ENCODE measurements at regions not wholly inside any gene's neighbourhood (a gene's known extent, or its start where the extent isn't known, plus 50 kb on each side); places are given as distances from the start of the nearest gene placed in this dataset.

DNA sequence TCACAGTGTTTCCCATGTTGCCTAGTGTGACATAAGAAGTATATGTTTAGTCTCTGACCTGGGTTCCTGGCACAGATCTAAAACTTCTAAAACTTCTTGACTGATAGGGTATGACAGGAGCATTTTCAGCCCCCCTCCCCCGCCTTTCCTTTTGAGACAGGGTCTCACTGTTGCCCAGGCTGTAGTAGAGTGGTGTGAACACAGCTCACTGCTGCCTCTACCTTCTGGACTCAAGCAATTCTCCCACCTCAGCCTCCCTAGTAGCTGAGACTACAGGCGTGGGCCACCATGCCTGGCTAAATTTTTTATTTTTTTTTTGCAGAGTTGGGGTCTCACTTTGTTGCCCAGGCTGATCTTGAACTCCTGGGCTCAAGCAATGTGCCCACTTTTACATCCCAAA, 421.1 kb upstream of the RGS6 start (continued):
- TF ChIP-seq, protein P1, sequence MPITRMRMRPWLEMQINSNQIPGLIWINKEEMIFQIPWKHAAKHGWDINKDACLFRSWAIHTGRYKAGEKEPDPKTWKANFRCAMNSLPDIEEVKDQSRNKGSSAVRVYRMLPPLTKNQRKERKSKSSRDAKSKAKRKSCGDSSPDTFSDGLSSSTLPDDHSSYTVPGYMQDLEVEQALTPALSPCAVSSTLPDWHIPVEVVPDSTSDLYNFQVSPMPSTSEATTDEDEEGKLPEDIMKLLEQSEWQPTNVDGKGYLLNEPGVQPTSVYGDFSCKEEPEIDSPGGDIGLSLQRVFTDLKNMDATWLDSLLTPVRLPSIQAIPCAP (CRISPR knock-in tag; IDR thresholded peaks at IDR 0.05), result no peak
- TF ChIP-seq, protein P2, sequence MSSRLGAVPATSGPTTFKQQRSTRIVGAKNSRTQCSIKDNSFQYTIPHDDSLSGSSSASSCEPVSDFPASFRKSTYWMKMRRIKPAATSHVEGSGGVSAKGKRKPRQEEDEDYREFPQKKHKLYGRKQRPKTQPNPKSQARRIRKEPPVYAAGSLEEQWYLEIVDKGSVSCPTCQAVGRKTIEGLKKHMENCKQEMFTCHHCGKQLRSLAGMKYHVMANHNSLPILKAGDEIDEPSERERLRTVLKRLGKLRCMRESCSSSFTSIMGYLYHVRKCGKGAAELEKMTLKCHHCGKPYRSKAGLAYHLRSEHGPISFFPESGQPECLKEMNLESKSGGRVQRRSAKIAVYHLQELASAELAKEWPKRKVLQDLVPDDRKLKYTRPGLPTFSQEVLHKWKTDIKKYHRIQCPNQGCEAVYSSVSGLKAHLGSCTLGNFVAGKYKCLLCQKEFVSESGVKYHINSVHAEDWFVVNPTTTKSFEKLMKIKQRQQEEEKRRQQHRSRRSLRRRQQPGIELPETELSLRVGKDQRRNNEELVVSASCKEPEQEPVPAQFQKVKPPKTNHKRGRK (CRISPR knock-in tag; IDR thresholded peaks at IDR 0.05; ENCODE audit: borderline replicate concordance), result no peak
- TF ChIP-seq, protein P3, sequence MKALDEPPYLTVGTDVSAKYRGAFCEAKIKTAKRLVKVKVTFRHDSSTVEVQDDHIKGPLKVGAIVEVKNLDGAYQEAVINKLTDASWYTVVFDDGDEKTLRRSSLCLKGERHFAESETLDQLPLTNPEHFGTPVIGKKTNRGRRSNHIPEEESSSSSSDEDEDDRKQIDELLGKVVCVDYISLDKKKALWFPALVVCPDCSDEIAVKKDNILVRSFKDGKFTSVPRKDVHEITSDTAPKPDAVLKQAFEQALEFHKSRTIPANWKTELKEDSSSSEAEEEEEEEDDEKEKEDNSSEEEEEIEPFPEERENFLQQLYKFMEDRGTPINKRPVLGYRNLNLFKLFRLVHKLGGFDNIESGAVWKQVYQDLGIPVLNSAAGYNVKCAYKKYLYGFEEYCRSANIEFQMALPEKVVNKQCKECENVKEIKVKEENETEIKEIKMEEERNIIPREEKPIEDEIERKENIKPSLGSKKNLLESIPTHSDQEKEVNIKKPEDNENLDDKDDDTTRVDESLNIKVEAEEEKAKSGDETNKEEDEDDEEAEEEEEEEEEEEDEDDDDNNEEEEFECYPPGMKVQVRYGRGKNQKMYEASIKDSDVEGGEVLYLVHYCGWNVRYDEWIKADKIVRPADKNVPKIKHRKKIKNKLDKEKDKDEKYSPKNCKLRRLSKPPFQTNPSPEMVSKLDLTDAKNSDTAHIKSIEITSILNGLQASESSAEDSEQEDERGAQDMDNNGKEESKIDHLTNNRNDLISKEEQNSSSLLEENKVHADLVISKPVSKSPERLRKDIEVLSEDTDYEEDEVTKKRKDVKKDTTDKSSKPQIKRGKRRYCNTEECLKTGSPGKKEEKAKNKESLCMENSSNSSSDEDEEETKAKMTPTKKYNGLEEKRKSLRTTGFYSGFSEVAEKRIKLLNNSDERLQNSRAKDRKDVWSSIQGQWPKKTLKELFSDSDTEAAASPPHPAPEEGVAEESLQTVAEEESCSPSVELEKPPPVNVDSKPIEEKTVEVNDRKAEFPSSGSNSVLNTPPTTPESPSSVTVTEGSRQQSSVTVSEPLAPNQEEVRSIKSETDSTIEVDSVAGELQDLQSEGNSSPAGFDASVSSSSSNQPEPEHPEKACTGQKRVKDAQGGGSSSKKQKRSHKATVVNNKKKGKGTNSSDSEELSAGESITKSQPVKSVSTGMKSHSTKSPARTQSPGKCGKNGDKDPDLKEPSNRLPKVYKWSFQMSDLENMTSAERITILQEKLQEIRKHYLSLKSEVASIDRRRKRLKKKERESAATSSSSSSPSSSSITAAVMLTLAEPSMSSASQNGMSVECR (CRISPR knock-in tag; IDR thresholded peaks at IDR 0.05; ENCODE audit: borderline replicate concordance), result no peak
- TF ChIP-seq, protein P4, sequence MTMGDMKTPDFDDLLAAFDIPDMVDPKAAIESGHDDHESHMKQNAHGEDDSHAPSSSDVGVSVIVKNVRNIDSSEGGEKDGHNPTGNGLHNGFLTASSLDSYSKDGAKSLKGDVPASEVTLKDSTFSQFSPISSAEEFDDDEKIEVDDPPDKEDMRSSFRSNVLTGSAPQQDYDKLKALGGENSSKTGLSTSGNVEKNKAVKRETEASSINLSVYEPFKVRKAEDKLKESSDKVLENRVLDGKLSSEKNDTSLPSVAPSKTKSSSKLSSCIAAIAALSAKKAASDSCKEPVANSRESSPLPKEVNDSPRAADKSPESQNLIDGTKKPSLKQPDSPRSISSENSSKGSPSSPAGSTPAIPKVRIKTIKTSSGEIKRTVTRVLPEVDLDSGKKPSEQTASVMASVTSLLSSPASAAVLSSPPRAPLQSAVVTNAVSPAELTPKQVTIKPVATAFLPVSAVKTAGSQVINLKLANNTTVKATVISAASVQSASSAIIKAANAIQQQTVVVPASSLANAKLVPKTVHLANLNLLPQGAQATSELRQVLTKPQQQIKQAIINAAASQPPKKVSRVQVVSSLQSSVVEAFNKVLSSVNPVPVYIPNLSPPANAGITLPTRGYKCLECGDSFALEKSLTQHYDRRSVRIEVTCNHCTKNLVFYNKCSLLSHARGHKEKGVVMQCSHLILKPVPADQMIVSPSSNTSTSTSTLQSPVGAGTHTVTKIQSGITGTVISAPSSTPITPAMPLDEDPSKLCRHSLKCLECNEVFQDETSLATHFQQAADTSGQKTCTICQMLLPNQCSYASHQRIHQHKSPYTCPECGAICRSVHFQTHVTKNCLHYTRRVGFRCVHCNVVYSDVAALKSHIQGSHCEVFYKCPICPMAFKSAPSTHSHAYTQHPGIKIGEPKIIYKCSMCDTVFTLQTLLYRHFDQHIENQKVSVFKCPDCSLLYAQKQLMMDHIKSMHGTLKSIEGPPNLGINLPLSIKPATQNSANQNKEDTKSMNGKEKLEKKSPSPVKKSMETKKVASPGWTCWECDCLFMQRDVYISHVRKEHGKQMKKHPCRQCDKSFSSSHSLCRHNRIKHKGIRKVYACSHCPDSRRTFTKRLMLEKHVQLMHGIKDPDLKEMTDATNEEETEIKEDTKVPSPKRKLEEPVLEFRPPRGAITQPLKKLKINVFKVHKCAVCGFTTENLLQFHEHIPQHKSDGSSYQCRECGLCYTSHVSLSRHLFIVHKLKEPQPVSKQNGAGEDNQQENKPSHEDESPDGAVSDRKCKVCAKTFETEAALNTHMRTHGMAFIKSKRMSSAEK (CRISPR knock-in tag; IDR thresholded peaks at IDR 0.05; ENCODE audit: borderline replicate concordance), result no peak
- TF ChIP-seq TEAD1 (CRISPR knock-in tag; IDR thresholded peaks at IDR 0.05), result no peak

DNA sequence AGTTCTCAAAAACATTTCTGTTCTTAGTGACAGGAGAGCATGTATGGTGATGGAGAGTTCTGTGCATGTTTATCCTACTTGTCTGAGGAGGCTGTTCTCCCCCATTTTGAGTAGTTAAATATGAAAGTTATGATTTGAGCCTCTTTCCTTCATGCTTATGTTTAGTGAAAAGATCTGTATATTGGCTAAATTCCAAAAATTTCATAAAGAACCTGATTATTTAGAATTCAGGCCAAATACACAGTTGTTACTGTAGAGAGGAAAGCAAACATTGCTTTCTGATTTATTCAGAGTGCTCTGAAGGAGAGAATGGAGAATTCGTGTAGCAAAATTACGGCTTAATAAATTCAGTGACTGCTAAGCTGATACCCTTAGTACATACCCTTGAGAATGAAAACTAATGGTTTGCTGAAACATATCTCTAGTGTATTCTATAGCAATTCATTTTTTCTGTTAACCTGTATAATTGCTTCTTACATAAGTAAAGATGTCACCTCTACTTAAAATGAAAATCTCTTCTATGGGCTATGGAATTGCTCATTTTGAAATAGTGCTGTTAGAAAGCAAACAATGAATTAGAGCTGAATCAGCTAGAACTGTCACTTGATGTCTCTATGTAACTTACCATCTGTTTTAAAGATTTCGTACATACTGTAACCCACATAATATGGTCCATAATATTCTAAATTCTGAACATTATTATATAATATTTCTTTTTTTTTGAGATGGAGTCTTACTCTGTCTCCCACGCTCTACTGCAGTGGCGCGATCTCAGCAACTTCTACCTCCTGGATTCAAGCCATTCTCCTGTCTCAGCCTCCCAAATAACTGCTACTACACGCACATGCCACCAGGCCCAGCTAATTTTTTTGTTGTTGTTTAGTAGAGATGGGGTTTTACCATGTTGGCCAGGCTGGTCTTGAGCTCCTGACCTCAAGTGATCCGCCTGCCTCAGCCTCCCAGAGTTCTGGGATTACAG, 417.0 kb upstream of the RGS6 start:
- ATAC-seq, result no peak
- TF ChIP-seq ESRRA (CRISPR knock-in tag; IDR thresholded peaks at IDR 0.05; ENCODE audit: borderline replicate concordance) (no peak), JAZF1 (CRISPR knock-in tag; IDR thresholded peaks at IDR 0.05) (no peak), ELF4 (CRISPR knock-in tag; IDR thresholded peaks at IDR 0.05; ENCODE audit: low read depth) (no peak), TEAD4 (CRISPR knock-in tag; IDR thresholded peaks at IDR 0.05) (no peak), ETV6 (CRISPR knock-in tag; IDR thresholded peaks at IDR 0.05) (no peak), TP53 (CRISPR knock-in tag; IDR thresholded peaks at IDR 0.05) (no peak), NR3C1 (CRISPR knock-in tag; conservative IDR thresholded peaks at IDR 0.05; ENCODE audit: low read depth) (no peak), NR2C2 (CRISPR knock-in tag; IDR thresholded peaks at IDR 0.05) (no peak)
- TF ChIP-seq, protein P5, sequence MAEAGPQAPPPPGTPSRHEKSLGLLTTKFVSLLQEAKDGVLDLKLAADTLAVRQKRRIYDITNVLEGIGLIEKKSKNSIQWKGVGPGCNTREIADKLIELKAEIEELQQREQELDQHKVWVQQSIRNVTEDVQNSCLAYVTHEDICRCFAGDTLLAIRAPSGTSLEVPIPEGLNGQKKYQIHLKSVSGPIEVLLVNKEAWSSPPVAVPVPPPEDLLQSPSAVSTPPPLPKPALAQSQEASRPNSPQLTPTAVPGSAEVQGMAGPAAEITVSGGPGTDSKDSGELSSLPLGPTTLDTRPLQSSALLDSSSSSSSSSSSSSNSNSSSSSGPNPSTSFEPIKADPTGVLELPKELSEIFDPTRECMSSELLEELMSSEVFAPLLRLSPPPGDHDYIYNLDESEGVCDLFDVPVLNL (CRISPR knock-in tag; IDR thresholded peaks at IDR 0.05; ENCODE audit: borderline replicate concordance, low read depth), result no peak
- TF ChIP-seq, protein P6, sequence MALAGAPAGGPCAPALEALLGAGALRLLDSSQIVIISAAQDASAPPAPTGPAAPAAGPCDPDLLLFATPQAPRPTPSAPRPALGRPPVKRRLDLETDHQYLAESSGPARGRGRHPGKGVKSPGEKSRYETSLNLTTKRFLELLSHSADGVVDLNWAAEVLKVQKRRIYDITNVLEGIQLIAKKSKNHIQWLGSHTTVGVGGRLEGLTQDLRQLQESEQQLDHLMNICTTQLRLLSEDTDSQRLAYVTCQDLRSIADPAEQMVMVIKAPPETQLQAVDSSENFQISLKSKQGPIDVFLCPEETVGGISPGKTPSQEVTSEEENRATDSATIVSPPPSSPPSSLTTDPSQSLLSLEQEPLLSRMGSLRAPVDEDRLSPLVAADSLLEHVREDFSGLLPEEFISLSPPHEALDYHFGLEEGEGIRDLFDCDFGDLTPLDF (CRISPR knock-in tag; IDR thresholded peaks at IDR 0.05), result no peak
- TF ChIP-seq, protein P7, sequence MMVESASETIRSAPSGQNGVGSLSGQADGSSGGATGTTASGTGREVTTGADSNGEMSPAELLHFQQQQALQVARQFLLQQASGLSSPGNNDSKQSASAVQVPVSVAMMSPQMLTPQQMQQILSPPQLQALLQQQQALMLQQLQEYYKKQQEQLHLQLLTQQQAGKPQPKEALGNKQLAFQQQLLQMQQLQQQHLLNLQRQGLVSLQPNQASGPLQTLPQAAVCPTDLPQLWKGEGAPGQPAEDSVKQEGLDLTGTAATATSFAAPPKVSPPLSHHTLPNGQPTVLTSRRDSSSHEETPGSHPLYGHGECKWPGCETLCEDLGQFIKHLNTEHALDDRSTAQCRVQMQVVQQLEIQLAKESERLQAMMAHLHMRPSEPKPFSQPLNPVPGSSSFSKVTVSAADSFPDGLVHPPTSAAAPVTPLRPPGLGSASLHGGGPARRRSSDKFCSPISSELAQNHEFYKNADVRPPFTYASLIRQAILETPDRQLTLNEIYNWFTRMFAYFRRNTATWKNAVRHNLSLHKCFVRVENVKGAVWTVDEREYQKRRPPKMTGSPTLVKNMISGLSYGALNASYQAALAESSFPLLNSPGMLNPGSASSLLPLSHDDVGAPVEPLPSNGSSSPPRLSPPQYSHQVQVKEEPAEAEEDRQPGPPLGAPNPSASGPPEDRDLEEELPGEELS (CRISPR knock-in tag; IDR thresholded peaks at IDR 0.05), result no peak
- TF ChIP-seq, protein P8, sequence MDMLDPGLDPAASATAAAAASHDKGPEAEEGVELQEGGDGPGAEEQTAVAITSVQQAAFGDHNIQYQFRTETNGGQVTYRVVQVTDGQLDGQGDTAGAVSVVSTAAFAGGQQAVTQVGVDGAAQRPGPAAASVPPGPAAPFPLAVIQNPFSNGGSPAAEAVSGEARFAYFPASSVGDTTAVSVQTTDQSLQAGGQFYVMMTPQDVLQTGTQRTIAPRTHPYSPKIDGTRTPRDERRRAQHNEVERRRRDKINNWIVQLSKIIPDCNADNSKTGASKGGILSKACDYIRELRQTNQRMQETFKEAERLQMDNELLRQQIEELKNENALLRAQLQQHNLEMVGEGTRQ (CRISPR knock-in tag; IDR thresholded peaks at IDR 0.05), result no peak

More for the DNA sequence above, 417.0 kb upstream of the RGS6 start:
- H3K27ac Mint-ChIP-seq, result no peak overlapping the region
- peaks cover 26% of the 10 kb centered on the region for H3K36me3 Mint-ChIP-seq
- no peaks in the 10 kb centered on the region for H3K27me3 Mint-ChIP-seq (ENCODE audit: low read depth)
- peaks cover 12% of the 10 kb centered on the region for H3K4me1 Mint-ChIP-seq
- POLR2A ChIA-PET, result interaction anchor here (0.5 kb wide), 1 partner anchor 63 kb away, joined by 3 read pairs; no protein-coding TSS in a partner anchor
- H3K9me3 Mint-ChIP-seq, result peaks cover 8% of the 10 kb centered on the region
- H3K4me3 Mint-ChIP-seq, result no peak overlapping the region
- CTCF ChIA-PET, result no interaction called here
- no peak for DNase-seq (ENCODE audit: low spot score)

Measured in WTC11 (cell line).